ENCODE measurements at regions not wholly inside any gene's neighbourhood (a gene's known extent, or its start where the extent isn't known, plus 50 kb on each side); places are given as distances from the start of the nearest gene placed in this dataset.

- TF ChIP-seq EZH2 (optimal IDR thresholded peaks at IDR 0.05; ENCODE audit: low read depth, low read length) (no peak), CTCF (IDR thresholded peaks at IDR 0.05; ENCODE audit: low read length) (no peak), EZH2phosphoT487 (IDR thresholded peaks at IDR 0.05; ENCODE audit: low read length) (no peak)
These were observed 463.5 kb downstream of the LMO4 start for GRCh38 chr1:87791931-87792740.
